A549 (cell line): ENCODE measurements at regions not wholly inside any gene's neighbourhood (a gene's known extent, or its start where the extent isn't known, plus 50 kb on each side); places are given as distances from the start of the nearest gene placed in this dataset.

Experiments used
- ATAC-seq, 2 experiments: fragments of 200-7000 bp in 1 of 2; fragments of >200 bp in 1 of 2; cut with Nextera tagmentation in 1 of 2; cut with Tn5 transposase in 1 of 2; 3 replicates each; pipeline versions ENCODE4 v1.8.0 to v1.9.1; 2018 to 2020; ENCODE audit warnings: mild to moderate bottlenecking in 1 of 2, moderate library complexity in 1 of 2
- CTCF ChIA-PET: fragments of 300-600 bp; sonication (Branson Sonifier 250); formaldehyde crosslinking; extraction: SDS; loops from one replicate; lab custom pipeline; 2021; ENCODE audit warnings: antibody characterized with exemption, inconsistent platforms; lab: Yijun Ruan, JAX
- POLR2A ChIA-PET: fragments of 350-600 bp; formaldehyde crosslinking; extraction: SDS; loops from one replicate; lab custom pipeline; 2021; ENCODE audit warnings: antibody characterized with exemption, inconsistent platforms; lab: Yijun Ruan, JAX
- DNase-seq, 2 experiments: peaks; one replicate each; pipeline versions ENCODE4 v3.0.0 to v3.0.0-alpha.2; 2011 to 2016; ENCODE audit warnings: low read depth in 1 of 2, low spot score in 1 of 2
- FAIRE-seq: peaks from 2 replicates; lab custom pipeline; 2011; peaks lifted over from hg19 to GRCh38; lab: Jason Lieb, UNC
- H3K27ac ChIP-seq, 2 experiments: fragments of >200 bp; sonication (Bioruptor Twin); formaldehyde crosslinking; 3 replicates each; pipeline ENCODE4 v1.5.1; 2016 to 2017
- H3K4me1 ChIP-seq: fragments of >200 bp; sonication (Bioruptor Twin); formaldehyde crosslinking; 3 replicates; pipeline ENCODE4 v1.6.1; 2016
- H3K4me2 ChIP-seq: fragments of >200 bp; sonication (Bioruptor Twin); formaldehyde crosslinking; 3 replicates; pipeline ENCODE4 v1.6.1; 2016
- H3K4me3 ChIP-seq: fragments of >200 bp; sonication (Bioruptor Twin); formaldehyde crosslinking; 3 replicates; pipeline ENCODE4 v1.5.1; 2016
- H3K9me3 ChIP-seq: fragments of >200 bp; sonication (Bioruptor Twin); formaldehyde crosslinking; 3 replicates; pipeline ENCODE4 v1.6.1; 2016
- BHLHE40 ChIP-seq: IDR thresholded peaks from 2 replicates; pipeline ENCODE4 v1.6.1; 2012; ENCODE audit warnings: low read depth, low read length, inconsistent platforms
- CBX8 ChIP-seq: fragments of 200-600 bp; sonication (generic); IDR thresholded peaks from 2 replicates; pipeline ENCODE4 v1.6.1; 2016
- CHD4 ChIP-seq: fragments of 200-600 bp; sonication (generic); IDR thresholded peaks from 2 replicates; pipeline ENCODE4 v1.6.1; 2016; ENCODE audit warnings: antibody characterized with exemption, mild to moderate bottlenecking, borderline replicate concordance
- ESRRA ChIP-seq: fragments of 150-350 bp; IDR thresholded peaks from 2 replicates; pipeline ENCODE4 v1.6.1; 2014; ENCODE audit warnings: mild to moderate bottlenecking, low read length, borderline replicate concordance
- FOSL2 ChIP-seq, 2 experiments: fragments of 450-650 bp in 1 of 2; fragments of >200 bp in 1 of 2; sonication (Bioruptor Twin) in 1 of 2; formaldehyde crosslinking; IDR thresholded peaks; 2 replicates each; pipeline versions ENCODE4 v1.5.0 to v1.6.1; 2016 to 2020; ENCODE audit warnings: mild to moderate bottlenecking in 1 of 2, moderate library complexity in 1 of 2
- GATA3 ChIP-seq: IDR thresholded peaks from 2 replicates; pipeline ENCODE4 v1.6.1; 2012; ENCODE audit warnings: borderline replicate concordance
- HDAC2 ChIP-seq: fragments of 200-600 bp; sonication (generic); IDR thresholded peaks from 2 replicates; pipeline ENCODE4 v1.6.1; 2016
- HEYL ChIP-seq: fragments of 250-450 bp; sonication (Bioruptor Pico); IDR thresholded peaks from 2 replicates; pipeline ENCODE4 v1.8.0; 2021; ENCODE audit warnings: mild to moderate bottlenecking, moderate library complexity
- HOXB5 ChIP-seq: fragments of 250-450 bp; sonication (Bioruptor Pico); IDR thresholded peaks from 2 replicates; pipeline ENCODE4 v1.5.0; 2020; ENCODE audit warnings: mild to moderate bottlenecking, moderate library complexity
- JUNB ChIP-seq: fragments of >200 bp; sonication (Bioruptor Twin); formaldehyde crosslinking; IDR thresholded peaks from 2 replicates; pipeline ENCODE4 v1.6.1; 2016
- NR3C1 ChIP-seq: fragments of >200 bp; sonication (Bioruptor Twin); formaldehyde crosslinking; IDR thresholded peaks from 3 replicates; pipeline ENCODE4 v1.6.1; 2017
- POLR2A ChIP-seq: IDR thresholded peaks from 2 replicates; pipeline ENCODE4 v1.6.1; 2012; ENCODE audit warnings: mild to moderate bottlenecking, low read length
- RCOR1 ChIP-seq: fragments of 150-350 bp; IDR thresholded peaks from 2 replicates; pipeline ENCODE4 v1.6.1; 2014; ENCODE audit warnings: antibody characterized with exemption, low read length, low read depth
- SMC3 ChIP-seq: fragments of >200 bp; sonication (Bioruptor Twin); formaldehyde crosslinking; IDR thresholded peaks from 3 replicates; pipeline ENCODE4 v1.6.1; 2018; ENCODE audit warnings: inconsistent platforms
- TFCP2L1 ChIP-seq: fragments of 250-450 bp; sonication (Bioruptor Pico); IDR thresholded peaks from 2 replicates; pipeline ENCODE4 v1.5.0; 2021; ENCODE audit warnings: mild to moderate bottlenecking
- ZC3H11A ChIP-seq: fragments of 450-650 bp; IDR thresholded peaks from 2 replicates; pipeline ENCODE4 v1.6.1; 2014; ENCODE audit warnings: antibody characterized with exemption, mild to moderate bottlenecking
- ZFP36 ChIP-seq: fragments of 450-650 bp; IDR thresholded peaks from 2 replicates; pipeline ENCODE4 v1.6.1; 2014; ENCODE audit warnings: borderline replicate concordance; ENCODE audit not compliant: partially characterized antibody
- ZNF302 ChIP-seq: fragments of 250-450 bp; sonication (Bioruptor Pico); IDR thresholded peaks from 2 replicates; pipeline ENCODE4 v1.9.0; 2021; ENCODE audit warnings: inconsistent platforms, mild to moderate bottlenecking, moderate library complexity
- WGBS: methylation state at CpG from one replicate; pipeline ENCODE4 v1.1.6; 2017; ENCODE audit errors: missing lambda C conversion rate; 5-methylcytosine and 5-hydroxymethylcytosine counted together
- TF ChIP-seq, protein P1 (sequence below): IDR thresholded peaks from 2 replicates; pipeline ENCODE4 v1.6.1; 2012
- TF ChIP-seq, protein P2 (sequence below): fragments of >200 bp; sonication (Bioruptor Twin); formaldehyde crosslinking; IDR thresholded peaks from 3 replicates; pipeline ENCODE4 v1.5.1; 2016

DNA sequence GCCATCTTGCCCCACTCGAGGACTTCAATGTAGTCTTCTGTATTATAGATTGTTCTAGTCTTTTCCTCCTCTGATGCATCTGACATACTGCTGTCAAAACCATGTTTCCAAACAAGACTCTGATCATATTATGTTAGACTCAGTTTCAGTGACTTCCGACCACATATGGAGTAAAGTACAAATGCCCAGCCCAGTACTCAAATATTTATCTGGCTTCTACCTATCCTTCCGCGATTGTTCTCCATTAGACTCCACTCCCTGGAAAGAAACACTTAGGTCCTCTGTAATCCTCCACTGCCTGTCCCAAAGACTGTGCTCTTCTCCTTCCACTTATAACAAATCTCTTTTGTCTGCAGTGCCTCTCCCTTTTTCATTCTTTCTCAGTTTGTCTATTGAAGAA is 439.5 kb downstream of the EFNB2 start:
- WGBS: 79% methylated on average over 4 of the region's 4 CpGs
- Histone ChIP-seq H3K27ac (peak overlapping the region; percentile 40 to 62; a peak in 1 of 6 replicates), H3K9me3 (no peaks in the 10 kb centered on the region), H3K4me1 (peaks cover 42% of the 10 kb centered on the region), H3K4me3 (no peak overlapping the region), H3K4me2 (peak overlapping the region; percentile 65; the same call in 2 of the 3 replicates)
- DNase-seq (no peak), ATAC-seq (no peak), FAIRE-seq (no peak)
- ChIA-PET CTCF (no interaction called here), POLR2A (no interaction called here)
- TF ChIP-seq NR3C1: no peak

DNA sequence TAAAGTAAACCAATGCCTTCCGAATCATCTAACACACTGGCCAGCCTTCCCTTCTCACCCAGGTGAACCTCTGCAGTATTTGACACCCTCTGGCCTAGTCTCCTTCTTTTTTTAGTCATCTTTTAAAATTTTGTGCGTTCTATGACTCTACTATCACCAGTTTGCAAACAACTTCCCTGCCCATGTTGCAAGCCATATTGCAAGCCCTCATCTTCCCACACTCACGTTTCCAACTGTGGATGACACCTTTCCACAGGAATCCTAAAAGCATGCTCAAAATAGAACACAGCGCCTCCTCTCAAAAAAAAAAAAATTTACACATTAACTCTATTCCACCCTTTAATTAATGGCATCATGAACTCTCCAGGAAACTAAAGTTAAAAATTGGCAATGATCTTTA is 440.1 kb downstream of the EFNB2 start:
- 84% methylated on average over 4 of the region's 4 CpGs for WGBS
- peaks cover 37% of the 10 kb centered on the region for H3K4me1 ChIP-seq
- ATAC-seq: no peak

GRCh38 chr13:106090001-106090400 is 445.5 kb downstream of the EFNB2 start:
- ATAC-seq (no peak), DNase-seq (no peak), FAIRE-seq (no peak)
- POLR2A ChIA-PET: no interaction called here
- 46% methylated on average over 2 of the region's 2 CpGs for WGBS
- Histone ChIP-seq H3K4me2 (no peak overlapping the region), H3K9me3 (no peaks in the 10 kb centered on the region), H3K27ac (no peak overlapping the region), H3K4me3 (no peak overlapping the region), H3K4me1 (no peaks in the 10 kb centered on the region)
- CTCF ChIA-PET: no interaction called here
- no peak for TF ChIP-seq JUNB
- no peak for TF ChIP-seq CHD4
- no peak for TF ChIP-seq HDAC2
- no peak for TF ChIP-seq BHLHE40
- no peak for TF ChIP-seq RCOR1

More for the DNA sequence above, 440.1 kb downstream of the EFNB2 start:
- FAIRE-seq (no peak), DNase-seq (no peak)
- no peak for TF ChIP-seq GATA3
- Histone ChIP-seq H3K4me2 (no peak overlapping the region), H3K9me3 (no peaks in the 10 kb centered on the region), H3K27ac (peak overlapping the region in 1 of 2 experiments; percentile 62; a peak in 1 of 6 replicates), H3K4me3 (no peak overlapping the region)
- CTCF ChIA-PET: no interaction called here
- POLR2A ChIA-PET: no interaction called here

- Histone ChIP-seq H3K4me2 (no peak overlapping the region), H3K27ac (no peak overlapping the region), H3K4me1 (no peaks in the 10 kb centered on the region), H3K4me3 (no peak overlapping the region), H3K9me3 (no peaks in the 10 kb centered on the region)
- TF ChIP-seq ESRRA (no peak), ZNF302 (CRISPR knock-in tag) (no peak), POLR2A (no peak), FOSL2 (IDR thresholded peaks at IDR 0.05) (no peak), FOSL2 (CRISPR knock-in tag; IDR thresholded peaks at IDR 0.05) (no peak), HEYL (no peak), SMC3 (no peak), HOXB5 (CRISPR knock-in tag) (no peak), ZFP36 (no peak), CHD4 (no peak), TFCP2L1 (CRISPR knock-in tag) (no peak), ZC3H11A (no peak), RCOR1 (no peak), CBX8 (no peak)
- TF ChIP-seq, protein P1, sequence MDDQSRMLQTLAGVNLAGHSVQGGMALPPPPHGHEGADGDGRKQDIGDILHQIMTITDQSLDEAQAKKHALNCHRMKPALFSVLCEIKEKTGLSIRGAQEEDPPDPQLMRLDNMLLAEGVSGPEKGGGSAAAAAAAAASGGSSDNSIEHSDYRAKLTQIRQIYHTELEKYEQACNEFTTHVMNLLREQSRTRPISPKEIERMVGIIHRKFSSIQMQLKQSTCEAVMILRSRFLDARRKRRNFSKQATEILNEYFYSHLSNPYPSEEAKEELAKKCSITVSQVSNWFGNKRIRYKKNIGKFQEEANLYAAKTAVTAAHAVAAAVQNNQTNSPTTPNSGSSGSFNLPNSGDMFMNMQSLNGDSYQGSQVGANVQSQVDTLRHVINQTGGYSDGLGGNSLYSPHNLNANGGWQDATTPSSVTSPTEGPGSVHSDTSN: no peak
- TF ChIP-seq, protein P2, sequence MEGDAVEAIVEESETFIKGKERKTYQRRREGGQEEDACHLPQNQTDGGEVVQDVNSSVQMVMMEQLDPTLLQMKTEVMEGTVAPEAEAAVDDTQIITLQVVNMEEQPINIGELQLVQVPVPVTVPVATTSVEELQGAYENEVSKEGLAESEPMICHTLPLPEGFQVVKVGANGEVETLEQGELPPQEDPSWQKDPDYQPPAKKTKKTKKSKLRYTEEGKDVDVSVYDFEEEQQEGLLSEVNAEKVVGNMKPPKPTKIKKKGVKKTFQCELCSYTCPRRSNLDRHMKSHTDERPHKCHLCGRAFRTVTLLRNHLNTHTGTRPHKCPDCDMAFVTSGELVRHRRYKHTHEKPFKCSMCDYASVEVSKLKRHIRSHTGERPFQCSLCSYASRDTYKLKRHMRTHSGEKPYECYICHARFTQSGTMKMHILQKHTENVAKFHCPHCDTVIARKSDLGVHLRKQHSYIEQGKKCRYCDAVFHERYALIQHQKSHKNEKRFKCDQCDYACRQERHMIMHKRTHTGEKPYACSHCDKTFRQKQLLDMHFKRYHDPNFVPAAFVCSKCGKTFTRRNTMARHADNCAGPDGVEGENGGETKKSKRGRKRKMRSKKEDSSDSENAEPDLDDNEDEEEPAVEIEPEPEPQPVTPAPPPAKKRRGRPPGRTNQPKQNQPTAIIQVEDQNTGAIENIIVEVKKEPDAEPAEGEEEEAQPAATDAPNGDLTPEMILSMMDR: no peak
- DNase-seq (no peak), FAIRE-seq (no peak), ATAC-seq (no peak)
- ChIA-PET CTCF (no interaction called here), POLR2A (no interaction called here)
- 77% methylated on average over 8 of the region's 8 CpGs for WGBS
These were observed 446.0 kb downstream of the EFNB2 start for GRCh38 chr13:106089261-106089980.
